HG03064 (cell line): ENCODE measurements at regions not wholly inside any gene's neighbourhood (a gene's known extent, or its start where the extent isn't known, plus 50 kb on each side); places are given as distances from the start of the nearest gene placed in this dataset.
"Not testable (repeated sequence)": the region's sequence is repeated elsewhere in the genome, so short reads cannot be mapped to it uniquely, and the experiment has no call there.

Experiments
- ATAC-seq: cut with Tn5 transposase; IDR thresholded peaks from one replicate; pipeline ENCODE4 v1.9.1; 2021; ENCODE audit warnings: low read depth; ENCODE audit not compliant: unreplicated experiment

DNA sequence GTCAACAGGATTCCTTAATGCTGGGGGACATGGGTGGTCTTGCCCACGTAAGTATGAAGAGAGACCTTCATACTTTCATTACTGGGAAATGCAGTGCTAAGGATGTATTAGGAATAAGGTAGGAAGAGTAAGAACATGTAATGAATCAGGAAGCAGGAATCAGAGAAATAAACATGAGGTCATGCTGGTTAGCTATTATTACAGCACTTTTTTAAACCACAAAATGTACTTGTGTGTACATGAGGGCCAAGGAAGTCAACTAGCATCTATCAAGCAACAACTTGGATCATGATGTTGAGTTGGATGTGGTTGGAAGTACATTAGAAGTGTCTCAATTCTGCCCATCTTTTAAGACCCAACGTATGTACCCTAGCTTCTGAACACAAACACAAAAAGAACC lies 63.5 kb upstream of the E2F3 start:
- no peak for ATAC-seq

DNA sequence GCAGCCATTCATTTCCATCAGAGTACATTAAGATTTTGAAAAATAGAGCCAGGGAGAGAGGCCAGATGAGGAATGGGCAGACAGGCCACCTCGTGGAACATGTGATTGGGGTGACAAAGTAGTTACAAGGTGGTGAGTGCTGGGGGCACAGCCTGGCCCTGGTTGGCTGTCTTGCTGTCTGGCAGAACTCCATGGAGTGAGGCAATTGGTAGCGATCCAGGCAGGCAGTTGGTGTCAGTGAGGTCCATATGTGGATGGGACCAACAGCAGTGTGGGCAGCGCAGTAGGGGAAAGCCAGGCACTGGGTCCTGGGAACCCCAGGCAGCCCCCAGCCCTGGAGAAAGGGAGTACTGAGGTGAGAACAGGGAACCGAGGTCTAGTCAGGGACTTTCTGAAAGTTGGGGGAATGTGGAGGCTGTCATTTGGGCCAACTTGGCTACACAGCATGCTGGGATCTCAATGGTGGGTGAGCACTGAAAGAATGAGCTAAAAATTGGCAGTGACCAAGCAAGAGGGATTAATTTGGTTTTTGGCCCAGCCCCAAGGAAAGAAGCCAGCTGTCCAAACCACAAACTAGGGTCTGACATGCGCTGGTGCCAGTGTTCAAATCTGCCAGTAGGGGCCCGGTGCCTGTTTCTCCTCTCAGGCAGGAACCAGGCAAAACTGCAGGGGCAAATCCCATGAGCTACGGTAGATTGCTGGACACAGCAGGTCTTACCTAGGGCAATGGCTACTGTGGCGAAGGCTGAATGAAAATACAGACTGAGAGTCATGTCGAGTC lies 61.4 kb upstream of the E2F3 start:
- no peak for ATAC-seq

DNA sequence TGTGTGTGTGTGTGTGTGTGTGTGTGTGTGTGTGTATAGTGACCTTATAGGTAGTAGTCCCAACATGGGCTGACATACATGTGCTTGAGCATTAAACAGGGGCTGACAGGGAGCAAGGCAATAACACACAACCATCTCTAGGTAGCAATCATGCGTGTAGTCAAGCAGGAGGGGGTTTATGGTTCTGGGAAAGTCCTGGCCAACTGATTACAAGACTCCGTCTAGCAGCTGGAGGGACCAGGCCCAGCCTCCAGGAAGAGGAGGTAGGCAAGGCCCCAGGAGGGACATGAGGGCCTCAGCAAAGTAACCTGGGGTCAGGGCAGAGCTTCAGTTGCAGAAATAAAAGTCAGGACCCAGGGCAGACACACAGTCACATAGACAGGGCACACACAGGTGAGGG lies 60.6 kb upstream of the E2F3 start:
- ATAC-seq, result no peak

DNA sequence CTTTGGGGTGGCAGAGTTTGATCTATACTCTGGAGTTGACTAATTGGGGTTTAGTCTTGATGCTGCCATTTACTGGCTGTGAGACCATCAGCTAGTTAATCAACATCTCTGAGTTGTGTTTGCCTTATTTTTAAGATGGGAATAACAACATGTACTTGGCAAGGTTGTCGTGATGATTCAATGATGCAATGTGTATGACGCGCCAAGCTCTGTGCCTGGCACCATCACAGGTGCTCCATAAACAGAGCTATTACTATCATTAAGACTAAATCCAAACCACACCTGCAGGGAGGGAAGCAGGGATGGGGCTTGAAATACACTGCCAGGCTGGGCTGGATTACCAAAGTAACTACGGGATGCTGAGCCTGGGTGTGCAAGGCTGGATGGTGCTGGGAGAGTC lies 60.1 kb upstream of the E2F3 start:
- ATAC-seq, result no peak

DNA sequence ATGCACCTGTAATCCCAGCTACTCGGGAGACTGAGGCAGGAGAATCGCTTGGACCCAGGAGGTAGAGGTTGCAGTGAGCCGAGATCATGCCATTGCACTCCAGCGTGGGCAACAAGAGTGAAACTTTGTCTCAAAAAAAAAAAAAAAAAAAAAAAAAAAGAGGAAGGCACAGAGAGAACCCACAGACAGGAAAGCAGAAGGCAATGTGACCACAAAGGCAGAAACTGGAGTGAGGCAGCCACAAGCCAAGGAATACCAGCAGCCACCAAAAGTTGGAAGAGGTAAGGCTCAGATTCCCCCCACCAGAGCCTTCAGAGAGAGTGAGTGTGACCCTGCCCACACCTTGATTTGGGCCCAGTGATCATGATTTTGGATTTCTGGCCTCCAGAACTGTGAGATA lies 54.7 kb upstream of the E2F3 start:
- ATAC-seq, result not testable (repeated sequence)

DNA sequence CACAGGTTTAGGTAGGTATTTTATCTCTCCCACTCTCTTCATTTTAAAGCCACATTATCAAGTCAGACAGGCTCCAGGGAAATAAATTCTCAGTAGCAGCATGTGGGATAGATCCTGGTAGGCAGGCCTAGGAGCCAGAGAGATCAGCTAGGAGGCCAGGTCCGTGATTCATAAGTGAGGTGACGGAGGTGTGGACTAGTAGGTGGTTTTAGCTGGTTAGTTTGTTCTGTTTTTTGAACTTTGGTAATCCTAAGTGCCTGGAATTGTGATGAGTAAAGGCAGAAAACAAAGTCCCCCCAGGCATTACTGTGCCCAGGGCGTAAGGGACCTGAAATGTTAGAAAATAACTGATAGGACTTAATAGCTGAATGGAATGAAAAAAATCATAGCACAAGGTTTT lies 53.6 kb upstream of the E2F3 start:
- no peak for ATAC-seq

DNA sequence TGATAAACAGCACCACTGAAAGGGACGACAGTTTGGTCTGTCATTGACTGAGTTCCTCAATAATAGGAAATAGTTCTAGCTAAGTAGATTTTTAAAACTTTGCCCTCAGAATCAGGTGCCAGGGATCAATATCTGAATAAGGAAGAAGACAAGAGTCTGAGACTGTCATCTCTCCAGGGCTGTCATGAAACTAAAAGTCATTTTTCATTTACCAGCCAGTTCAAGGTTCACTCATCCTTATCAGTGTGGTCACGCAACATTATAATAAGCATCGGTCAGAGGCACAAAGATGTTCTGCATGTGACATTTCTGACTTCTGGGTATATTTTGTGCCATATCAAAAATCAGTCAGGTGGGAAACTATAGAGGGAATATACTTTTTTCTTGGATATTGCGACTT lies 52.5 kb upstream of the E2F3 start:
- no peak for ATAC-seq

DNA sequence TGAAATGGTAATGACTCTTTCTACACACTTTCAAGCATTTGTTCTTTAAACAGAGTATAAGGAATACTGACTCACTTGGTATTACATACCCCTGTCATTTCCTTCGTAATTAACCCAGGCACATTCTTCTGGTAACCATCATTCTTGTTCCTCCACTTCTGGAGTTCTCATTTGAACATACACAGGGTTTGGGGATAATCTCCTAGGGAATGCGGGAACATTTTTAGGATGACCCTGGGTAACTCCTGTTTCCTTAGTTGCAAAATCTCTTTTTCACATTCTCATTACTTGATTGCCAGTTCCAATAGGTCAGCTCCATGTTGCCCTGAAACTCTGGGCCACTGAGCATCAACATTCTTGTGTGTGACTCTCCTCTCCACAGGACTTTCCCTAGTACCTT lies 51.5 kb upstream of the E2F3 start:
- ATAC-seq, result no peak

DNA sequence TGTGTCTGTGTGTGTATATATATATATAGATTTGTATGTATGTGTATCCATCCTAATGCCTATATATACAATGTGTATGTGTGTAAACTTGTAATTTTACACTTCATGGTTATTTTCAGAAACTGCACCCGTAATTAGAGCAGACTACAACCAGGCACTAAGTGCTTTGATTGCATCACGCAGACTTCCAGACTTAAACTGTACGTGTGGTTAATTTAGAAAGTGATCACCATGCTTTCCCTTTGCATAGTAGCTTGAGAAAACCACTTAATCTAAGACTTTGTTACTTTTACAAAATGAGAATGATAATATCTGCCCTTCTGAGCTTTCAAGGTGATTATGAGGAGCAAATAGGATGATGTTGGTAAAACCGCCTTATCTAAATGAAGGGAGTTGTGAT lies 50.1 kb upstream of the E2F3 start:
- ATAC-seq, result no peak
